IMR-90 (cell line): ENCODE measurements at regions not wholly inside any gene's neighbourhood (a gene's known extent, or its start where the extent isn't known, plus 50 kb on each side); places are given as distances from the start of the nearest gene placed in this dataset.

Experiments used
- ATAC-seq: fragments of 200-7000 bp; cut with Tn5 transposase; 2 replicates; pipeline ENCODE4 v1.9.1; 2020; ENCODE audit warnings: low read depth, mild to moderate bottlenecking, moderate library complexity
- BruUV-seq: library from RNA; stranded (reverse); fragments of 400-500 nt; replicated peaks from 2 replicates; lab custom pipeline; 2021; lab: Mats Ljungman, UMichigan
- CTCF ChIA-PET: fragments of 300-600 bp; formaldehyde crosslinking; extraction: SDS; loops from one replicate; lab custom pipeline; 2021; ENCODE audit warnings: antibody characterized with exemption; lab: Yijun Ruan, JAX
- POLR2A ChIA-PET: fragments of 300-600 bp; sonication (Branson Sonifier 250); formaldehyde crosslinking; loops from one replicate; lab custom pipeline; 2022; ENCODE audit warnings: antibody characterized with exemption; ENCODE audit not compliant: unreplicated experiment; lab: Charles Lee
- DNase-seq: peaks from one replicate; pipeline ENCODE4 v3.0.0; 2013
- H2AFZ ChIP-seq: replicated peaks from 2 replicates; pipeline ENCODE3; 2013; ENCODE audit warnings: low read length, mild to moderate bottlenecking; ENCODE audit not compliant: poor library complexity
- H2AK5ac ChIP-seq: 2 replicates; pipeline ENCODE4 v1.6.1; 2013; ENCODE audit warnings: low read depth, low read length, inconsistent platforms
- H2AK9ac ChIP-seq: replicated peaks from 2 replicates; pipeline ENCODE3; 2013; ENCODE audit warnings: mild to moderate bottlenecking, low read depth, low read length, moderate library complexity; ENCODE audit not compliant: poor library complexity
- H2BK120ac ChIP-seq: 2 replicates; pipeline ENCODE4 v1.6.1; 2013; ENCODE audit warnings: low read depth, low read length, inconsistent platforms
- H2BK15ac ChIP-seq: 3 replicates; pipeline ENCODE4 v1.6.1; 2013; ENCODE audit warnings: low read depth, low read length, inconsistent platforms
- H2BK20ac ChIP-seq: 2 replicates; pipeline ENCODE4 v1.6.1; 2013; ENCODE audit warnings: low read depth, mild to moderate bottlenecking, inconsistent platforms, low read length, moderate library complexity
- H2BK5ac ChIP-seq: 2 replicates; pipeline ENCODE4 v1.6.1; 2013; ENCODE audit warnings: mild to moderate bottlenecking, low read depth, low read length, inconsistent platforms; ENCODE audit not compliant: poor library complexity, severe bottlenecking
- H3K14ac ChIP-seq: replicated peaks from 2 replicates; pipeline ENCODE4 v1.6.1; 2013; ENCODE audit warnings: low read depth, low read length, inconsistent platforms
- H3K18ac ChIP-seq: 2 replicates; pipeline ENCODE4 v1.6.1; 2013; ENCODE audit warnings: low read depth, low read length, control low read depth
- H3K23ac ChIP-seq: 2 replicates; pipeline ENCODE4 v1.6.1; 2013; ENCODE audit warnings: low read depth, low read length, inconsistent platforms
- H3K27ac ChIP-seq: 2 replicates; pipeline ENCODE4 v1.5.1; 2013; ENCODE audit warnings: mild to moderate bottlenecking, control low read depth, low read length; ENCODE audit not compliant: insufficient read depth
- H3K27me3 ChIP-seq: 2 replicates; pipeline ENCODE4 v1.6.1; 2013; ENCODE audit warnings: low read length; ENCODE audit not compliant: control insufficient read depth, insufficient read depth
- H3K36me3 ChIP-seq: 2 replicates; pipeline ENCODE4 v1.6.1; 2013; ENCODE audit warnings: low read length, mixed read lengths; ENCODE audit not compliant: control insufficient read depth, insufficient read depth
- H3K4ac ChIP-seq: 2 replicates; pipeline ENCODE4 v1.6.1; 2013; ENCODE audit warnings: low read depth, low read length, inconsistent platforms
- H3K4me1 ChIP-seq: 2 replicates; pipeline ENCODE4 v1.6.1; 2013; ENCODE audit warnings: low read length, mixed read lengths; ENCODE audit not compliant: control insufficient read depth, insufficient read depth
- H3K4me2 ChIP-seq: 2 replicates; pipeline ENCODE4 v1.6.1; 2013; ENCODE audit warnings: low read depth, mild to moderate bottlenecking, control low read depth, low read length, moderate library complexity
- H3K4me3 ChIP-seq: 2 replicates; pipeline ENCODE4 v1.5.1; 2013; ENCODE audit warnings: low read depth, mild to moderate bottlenecking, control low read depth, low read length, moderate library complexity; ENCODE audit not compliant: insufficient read depth
- H3K56ac ChIP-seq: 2 replicates; pipeline ENCODE4 v1.6.1; 2013; ENCODE audit warnings: low read length, inconsistent platforms; ENCODE audit not compliant: insufficient read depth; ENCODE audit errors: extremely low read depth
- H3K79me1 ChIP-seq, 2 experiments: 2 replicates each; pipeline ENCODE4 v1.6.1; 2013; ENCODE audit warnings: low read length in 2 of 2, inconsistent platforms in 1 of 2, low read depth in 1 of 2
- H3K9ac ChIP-seq: 2 replicates; pipeline ENCODE4 v1.6.1; 2013; ENCODE audit warnings: low read depth, low read length, control low read depth
- H3K9me1 ChIP-seq: 2 replicates; pipeline ENCODE4 v1.6.1; 2013; ENCODE audit warnings: low read length, inconsistent platforms; ENCODE audit not compliant: insufficient read depth
- H3K9me3 ChIP-seq: 2 replicates; pipeline ENCODE4 v1.6.1; 2013; ENCODE audit warnings: low read length; ENCODE audit not compliant: control insufficient read depth, insufficient read depth
- H4K20me1 ChIP-seq: 2 replicates; pipeline ENCODE4 v1.6.1; 2013; ENCODE audit warnings: low read length, inconsistent platforms; ENCODE audit not compliant: insufficient read depth
- H4K5ac ChIP-seq: 2 replicates; pipeline ENCODE4 v1.6.1; 2013; ENCODE audit warnings: mild to moderate bottlenecking, low read depth, low read length, control low read depth
- H4K8ac ChIP-seq, 2 experiments: 2 replicates each; pipeline ENCODE4 v1.6.1; 2013; ENCODE audit warnings: low read depth in 2 of 2, low read length in 2 of 2, control low read depth in 1 of 2, inconsistent platforms in 1 of 2
- H4K91ac ChIP-seq: 2 replicates; pipeline ENCODE4 v1.6.1; 2013; ENCODE audit warnings: low read depth, low read length, inconsistent platforms; ENCODE audit not compliant: insufficient read depth
- BHLHE40 ChIP-seq: fragments of 150-350 bp; IDR thresholded peaks from 2 replicates; pipeline ENCODE4 v1.6.1; 2016; ENCODE audit warnings: mild to moderate bottlenecking, low read depth, low read length
- CEBPB ChIP-seq: IDR thresholded peaks from 2 replicates; pipeline ENCODE4 v1.6.1; 2012; ENCODE audit warnings: low read depth, low read length, improper control_type of control experiment
- CHD1 ChIP-seq: IDR thresholded peaks from 2 replicates; pipeline ENCODE4 v1.6.1; 2012; ENCODE audit warnings: low read depth, low read length, improper control_type of control experiment
- CTCF ChIP-seq: conservative IDR thresholded peaks from 2 replicates; pipeline ENCODE4 v1.5.1; 2012; ENCODE audit warnings: mild to moderate bottlenecking, low read depth, low read length, improper control_type of control experiment
- ELK1 ChIP-seq: fragments of 150-350 bp; IDR thresholded peaks from 2 replicates; pipeline ENCODE4 v1.6.1; 2016; ENCODE audit warnings: low read depth, mild to moderate bottlenecking, low read length, moderate library complexity, borderline replicate concordance
- FOS ChIP-seq: fragments of 150-350 bp; IDR thresholded peaks from 2 replicates; pipeline ENCODE4 v1.6.1; 2016; ENCODE audit warnings: low read depth, low read length
- MAFK ChIP-seq: IDR thresholded peaks from 2 replicates; pipeline ENCODE4 v1.6.1; 2012; ENCODE audit warnings: low read depth, low read length, improper control_type of control experiment
- MAZ ChIP-seq: IDR thresholded peaks from 2 replicates; pipeline ENCODE4 v1.6.1; 2012; ENCODE audit warnings: low read depth, mild to moderate bottlenecking, low read length, improper control_type of control experiment, moderate library complexity, borderline replicate concordance
- MXI1 ChIP-seq: IDR thresholded peaks from 2 replicates; pipeline ENCODE4 v1.6.1; 2012; ENCODE audit warnings: low read depth, mild to moderate bottlenecking, low read length, moderate library complexity, borderline replicate concordance
- NFE2L2 ChIP-seq: fragments of 150-350 bp; IDR thresholded peaks from 2 replicates; pipeline ENCODE4 v1.6.1; 2016; ENCODE audit warnings: low read depth, mild to moderate bottlenecking, low read length
- POLR2A ChIP-seq: IDR thresholded peaks from 2 replicates; pipeline ENCODE4 v1.6.1; 2012; ENCODE audit warnings: mild to moderate bottlenecking, low read depth, low read length
- RAD21 ChIP-seq: IDR thresholded peaks from 2 replicates; pipeline ENCODE4 v1.6.1; 2012; ENCODE audit warnings: low read length, improper control_type of control experiment
- RCOR1 ChIP-seq: IDR thresholded peaks from 2 replicates; pipeline ENCODE4 v1.6.1; 2012; ENCODE audit warnings: mild to moderate bottlenecking, low read length, improper control_type of control experiment; ENCODE audit not compliant: insufficient replicate concordance
- RFX5 ChIP-seq: IDR thresholded peaks from 2 replicates; pipeline ENCODE4 v1.8.0; 2012; ENCODE audit warnings: low read depth, mild to moderate bottlenecking, low read length, moderate library complexity
- SMC3 ChIP-seq: fragments of 150-350 bp; IDR thresholded peaks from 2 replicates; pipeline ENCODE4 v1.6.1; 2016; ENCODE audit warnings: low read depth, mild to moderate bottlenecking, antibody characterized with exemption, low read length, moderate library complexity
- USF2 ChIP-seq: fragments of 150-350 bp; IDR thresholded peaks from 2 replicates; pipeline ENCODE4 v1.6.1; 2017; ENCODE audit warnings: mild to moderate bottlenecking, antibody characterized with exemption, low read length, low read depth
- WGBS, 2 experiments: methylation state at CpG; one replicate each; pipeline versions ENCODE4 v1.1.5 to v1.1.7; 2013; ENCODE audit warnings: missing lambda C conversion rate in 2 of 2; ENCODE audit not compliant: insufficient read length in 1 of 2; ENCODE audit errors: extremely low coverage in 2 of 2; 5-methylcytosine and 5-hydroxymethylcytosine counted together
- dilution Hi-C: fragments of 300-500 bp; cut with HindIII; formaldehyde crosslinking; loops from one replicate; pipeline ENCODE4 v1.14.3; 2018; ENCODE audit warnings: low sequenced_read_pairs; ENCODE audit not compliant: unreplicated experiment
- in situ Hi-C: fragments of 300-500 bp; cut with MboI; formaldehyde crosslinking; loops from 3 replicates; pipeline ENCODE4 v1.14.3; 2019; ENCODE audit warnings: low sequenced_read_pairs, inconsistent platforms, mixed read lengths
- intact Hi-C: fragments of 100-400 bp; cut with micrococcal nuclease; formaldehyde crosslinking; loops from 2 replicates; pipeline ENCODE4 v1.10.0; 2022

DNA sequence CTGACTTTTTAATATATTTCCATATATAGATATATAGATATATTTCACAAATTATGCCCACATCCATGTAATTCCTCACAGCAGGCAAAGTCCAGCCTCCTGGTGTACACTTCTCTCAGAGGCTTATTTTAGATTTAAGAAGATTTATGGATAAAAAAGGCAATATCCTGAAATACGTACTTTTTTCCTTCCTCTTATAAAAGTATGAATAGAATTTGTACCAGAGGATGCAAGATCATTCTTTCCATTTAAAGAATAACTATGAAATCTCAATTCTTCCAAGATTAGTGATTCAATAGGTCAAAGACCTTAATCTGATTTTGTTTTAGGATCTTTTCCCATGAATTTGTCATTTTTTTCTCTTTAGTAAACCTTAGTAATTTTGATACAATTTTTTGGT lies 597.9 kb upstream of the TBL1XR1 start:
- no peak overlapping the region for H2BK20ac ChIP-seq
- no peak overlapping the region for H3K56ac ChIP-seq
- no peak overlapping the region for H4K8ac ChIP-seq
- no peaks in the 10 kb centered on the region for H3K79me1 ChIP-seq
- intact Hi-C loops: no loop called here
- peaks cover 4% of the 10 kb centered on the region for H3K9me1 ChIP-seq
- H2BK120ac ChIP-seq: 0 out of 2 replicates have a peak overlapping the region, but pooled peaks have one; percentile 24
- no peak overlapping the region for H2BK5ac ChIP-seq
- no peak overlapping the region for H3K9ac ChIP-seq
- DNase-seq (no peak), ATAC-seq (no peak)
- H3K27me3 ChIP-seq: no peaks in the 10 kb centered on the region
- H4K20me1 ChIP-seq: no peaks in the 10 kb centered on the region
- H3K4me1 ChIP-seq: peaks cover 4% of the 10 kb centered on the region; the same call in 1 of the 2 replicates
- CTCF ChIA-PET: no interaction called here
- no peak overlapping the region for H3K23ac ChIP-seq
- H2AK9ac ChIP-seq: no peak overlapping the region
- H2AFZ ChIP-seq: no peak overlapping the region
- no peak overlapping the region for H3K14ac ChIP-seq
- no peak overlapping the region for H3K18ac ChIP-seq
- POLR2A ChIA-PET: no interaction called here
- no peak overlapping the region for H3K4me3 ChIP-seq
- in situ Hi-C loops: no loop called here
- dilution Hi-C loops: no loop called here
- no peaks in the 10 kb centered on the region for H3K36me3 ChIP-seq
- TF ChIP-seq POLR2A (no peak), BHLHE40 (no peak), SMC3 (no peak), NFE2L2 (no peak), MAZ (no peak), RAD21 (no peak), MAFK (no peak), RCOR1 (no peak), USF2 (no peak), CHD1 (no peak), CEBPB (no peak), ELK1 (no peak), FOS (no peak), MXI1 (no peak), RFX5 (no peak), CTCF (no peak)
- BruUV-seq: no TSS peak
- H2BK15ac ChIP-seq: no peak overlapping the region
- H4K5ac ChIP-seq: no peak overlapping the region
- no peak overlapping the region for H4K91ac ChIP-seq
- no peaks in the 10 kb centered on the region for H3K9me3 ChIP-seq
- H3K4me2 ChIP-seq: no peak overlapping the region
- no peak overlapping the region for H3K4ac ChIP-seq
- H2AK5ac ChIP-seq: no peak overlapping the region
- WGBS, 2 experiments: no CpG with 5 or more reads among the region's 1 CpG
- H3K27ac ChIP-seq: no peak overlapping the region
